D721Med (cell line): ENCODE measurements at regions not wholly inside any gene's neighbourhood (a gene's known extent, or its start where the extent isn't known, plus 50 kb on each side); places are given as distances from the start of the nearest gene placed in this dataset.

Source experiments
- DNase-seq: peaks from one replicate; pipeline ENCODE4 v3.0.0; 2011; ENCODE audit warnings: low spot score; ENCODE audit not compliant: insufficient read length
- FAIRE-seq: peaks from 2 replicates; lab custom pipeline; 2011; peaks lifted over from hg19 to GRCh38; lab: Jason Lieb, UNC
- TF ChIP-seq, protein P1 (sequence below): IDR thresholded peaks from 2 replicates; pipeline ENCODE4 v1.5.1; 2012; ENCODE audit warnings: mild to moderate bottlenecking, control low read depth; ENCODE audit not compliant: insufficient read depth; ENCODE audit errors: missing control alignments

DNA sequence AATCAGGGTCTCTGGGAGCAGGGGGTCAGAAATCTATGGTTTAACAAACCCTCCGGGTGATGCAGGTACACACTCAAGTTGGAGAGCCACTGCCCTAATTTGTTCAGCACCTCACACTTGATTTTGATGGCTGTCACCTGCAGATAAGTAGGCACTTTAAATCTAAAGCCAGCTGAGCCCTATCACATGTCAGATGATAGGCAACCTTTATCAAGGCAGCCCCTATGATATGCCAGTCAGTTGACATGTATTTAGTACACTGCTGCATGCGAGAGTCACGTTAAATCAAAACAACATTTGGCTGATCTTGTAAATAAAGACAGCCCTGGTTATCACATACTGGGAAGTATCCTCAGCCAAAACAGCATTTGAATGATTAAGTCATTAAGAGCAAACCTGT lies 104.4 kb upstream of the MCTP2 start:
- TF ChIP-seq, protein P1, sequence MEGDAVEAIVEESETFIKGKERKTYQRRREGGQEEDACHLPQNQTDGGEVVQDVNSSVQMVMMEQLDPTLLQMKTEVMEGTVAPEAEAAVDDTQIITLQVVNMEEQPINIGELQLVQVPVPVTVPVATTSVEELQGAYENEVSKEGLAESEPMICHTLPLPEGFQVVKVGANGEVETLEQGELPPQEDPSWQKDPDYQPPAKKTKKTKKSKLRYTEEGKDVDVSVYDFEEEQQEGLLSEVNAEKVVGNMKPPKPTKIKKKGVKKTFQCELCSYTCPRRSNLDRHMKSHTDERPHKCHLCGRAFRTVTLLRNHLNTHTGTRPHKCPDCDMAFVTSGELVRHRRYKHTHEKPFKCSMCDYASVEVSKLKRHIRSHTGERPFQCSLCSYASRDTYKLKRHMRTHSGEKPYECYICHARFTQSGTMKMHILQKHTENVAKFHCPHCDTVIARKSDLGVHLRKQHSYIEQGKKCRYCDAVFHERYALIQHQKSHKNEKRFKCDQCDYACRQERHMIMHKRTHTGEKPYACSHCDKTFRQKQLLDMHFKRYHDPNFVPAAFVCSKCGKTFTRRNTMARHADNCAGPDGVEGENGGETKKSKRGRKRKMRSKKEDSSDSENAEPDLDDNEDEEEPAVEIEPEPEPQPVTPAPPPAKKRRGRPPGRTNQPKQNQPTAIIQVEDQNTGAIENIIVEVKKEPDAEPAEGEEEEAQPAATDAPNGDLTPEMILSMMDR = no peak
- no peak for DNase-seq
- FAIRE-seq = no peak

DNA sequence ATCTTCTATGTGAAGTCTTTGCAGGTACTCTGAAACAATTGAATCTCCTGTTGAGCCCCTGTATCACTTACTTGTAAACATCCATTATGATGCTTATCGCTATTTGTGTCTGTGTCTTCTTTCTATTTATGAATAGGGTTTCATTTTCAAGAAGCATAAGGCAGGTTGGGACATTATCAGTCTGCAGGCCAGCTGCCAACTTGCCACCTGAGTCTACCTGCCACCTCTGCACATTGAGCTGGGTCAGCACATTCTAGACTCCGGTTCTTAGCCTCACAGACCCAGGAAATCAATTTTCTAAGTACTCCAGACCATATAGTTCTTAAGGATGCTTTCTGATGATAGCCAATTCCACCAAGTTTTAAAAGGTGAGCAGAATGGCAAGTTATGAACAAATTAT lies 105.7 kb upstream of the MCTP2 start:
- FAIRE-seq (no peak), DNase-seq (no peak)
- TF ChIP-seq, protein P1 = no peak

DNA sequence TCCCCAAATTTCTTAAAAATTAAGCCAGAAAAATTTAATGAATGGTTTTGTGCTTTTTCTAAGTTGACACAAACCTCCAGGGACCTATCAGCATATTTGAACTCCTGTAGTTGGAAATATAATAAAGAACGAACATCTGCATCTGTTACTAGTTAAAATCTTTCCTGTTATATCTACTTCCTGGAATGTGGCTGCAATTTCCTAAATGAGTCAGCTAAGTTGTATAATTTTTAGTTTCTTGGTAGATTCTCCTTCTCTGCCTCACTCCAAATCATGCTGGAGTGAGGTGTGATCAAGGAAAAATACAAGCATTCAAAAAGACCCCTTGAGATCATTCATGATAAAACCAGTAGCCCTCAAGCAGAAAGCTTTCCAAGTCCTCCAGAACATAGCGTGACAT lies 106.2 kb upstream of the MCTP2 start:
- DNase-seq (no peak), FAIRE-seq (no peak)
- TF ChIP-seq, protein P1 = no peak

DNA sequence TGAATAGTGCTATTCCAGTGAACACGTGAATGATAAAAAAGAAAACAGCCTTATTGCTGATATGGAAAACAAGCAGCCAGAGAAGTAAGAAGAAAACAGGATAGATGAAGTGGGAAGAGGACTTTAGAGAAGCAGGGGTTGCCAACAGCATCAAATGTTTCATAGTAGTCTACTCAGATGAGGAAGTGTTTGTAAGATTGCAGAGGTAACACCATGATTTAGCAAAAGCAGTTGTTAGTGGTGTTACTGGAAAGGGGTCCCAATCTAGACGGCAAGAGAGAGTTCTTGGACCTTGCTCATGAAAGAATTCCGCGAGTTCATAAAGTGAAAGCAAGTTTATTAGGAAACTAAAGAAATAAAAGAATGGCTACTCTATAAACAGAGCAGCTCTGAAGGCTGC lies 108.8 kb upstream of the MCTP2 start:
- FAIRE-seq (no peak), DNase-seq (no peak)
- TF ChIP-seq, protein P1 = no peak

DNA sequence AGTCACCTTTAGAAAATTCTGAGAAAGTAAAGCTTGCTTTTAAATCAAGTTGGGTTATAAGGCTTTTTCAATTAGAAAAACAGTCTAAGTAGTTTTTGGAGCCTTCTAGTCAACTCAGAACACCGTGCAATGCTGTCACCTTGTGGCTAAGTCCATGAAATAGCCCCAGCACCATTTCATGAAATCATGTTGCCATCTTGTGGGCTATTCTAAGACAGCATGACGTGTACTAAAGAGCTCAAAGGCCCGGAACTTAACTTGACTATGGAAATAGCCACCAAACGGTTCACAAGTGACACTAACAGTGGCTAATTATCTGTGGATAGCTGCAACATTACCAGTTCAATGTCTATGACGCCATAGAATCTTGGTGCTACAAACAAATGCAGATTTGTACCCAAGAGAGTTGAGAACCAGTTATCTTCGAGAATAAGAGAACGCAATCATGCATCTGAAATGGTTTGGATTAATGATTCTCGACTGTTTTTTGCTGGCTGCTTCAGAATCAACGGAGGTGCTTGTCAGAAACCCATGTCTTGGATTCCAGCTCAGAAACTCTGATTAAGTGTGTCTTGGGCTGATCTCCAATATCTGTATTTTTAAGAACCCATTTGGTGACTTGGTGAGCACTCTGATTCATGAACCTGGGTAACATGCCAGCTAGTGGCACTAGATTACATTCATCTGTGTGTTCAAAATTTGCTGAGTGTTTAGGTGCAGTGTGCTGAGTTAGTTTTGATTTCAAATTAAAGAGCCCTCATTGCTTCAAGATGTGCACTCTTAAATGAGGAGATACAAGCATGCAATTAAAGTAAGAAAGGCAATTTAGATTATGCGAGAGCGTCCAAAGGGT lies 111.2 kb upstream of the MCTP2 start:
- DNase-seq (no peak), FAIRE-seq (no peak)
- TF ChIP-seq, protein P1 = peak; percentile 99

DNA sequence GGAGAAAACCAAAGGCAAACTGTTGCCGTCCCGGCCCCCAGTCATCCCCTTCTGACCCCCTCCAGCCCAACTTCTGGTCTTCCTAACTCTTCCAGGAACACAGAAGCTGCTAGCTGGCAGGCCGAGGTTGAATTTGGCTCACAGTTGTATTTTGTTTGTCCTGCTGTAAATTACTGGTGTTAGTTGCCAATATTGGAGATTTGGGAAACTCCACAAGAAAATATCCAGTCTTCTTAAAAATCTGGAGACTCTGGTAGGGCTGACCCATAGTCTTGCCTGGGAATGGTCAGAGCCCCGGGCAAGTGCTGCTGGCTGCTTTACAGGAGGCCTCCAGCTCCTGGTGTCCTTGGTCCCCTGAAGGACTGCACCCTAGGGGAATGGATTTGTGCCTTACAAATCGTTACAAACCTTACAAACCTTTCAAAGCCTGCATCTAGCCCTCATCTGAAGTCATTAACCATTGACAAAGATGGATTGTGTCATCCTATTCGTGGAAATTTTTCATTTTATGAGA lies 112.0 kb upstream of the MCTP2 start:
- TF ChIP-seq, protein P1 = no peak
- FAIRE-seq (no peak), DNase-seq (no peak)
